Panc1 (cell line): ENCODE measurements at regions not wholly inside any gene's neighbourhood (a gene's known extent, or its start where the extent isn't known, plus 50 kb on each side); places are given as distances from the start of the nearest gene placed in this dataset.

Experiments
- POLR2AphosphoS5 ChIP-seq: IDR thresholded peaks from 2 replicates; pipeline ENCODE4 v1.6.1; 2012; ENCODE audit warnings: mild to moderate bottlenecking, low read depth, low read length, moderate library complexity
- SIN3A ChIP-seq: IDR thresholded peaks from 2 replicates; pipeline ENCODE4 v1.6.1; 2012; ENCODE audit warnings: low read depth, mild to moderate bottlenecking, low read length, moderate library complexity, borderline replicate concordance; ENCODE audit not compliant: insufficient read depth
- TCF7L2 ChIP-seq: IDR thresholded peaks from 2 replicates; pipeline ENCODE4 v1.6.1; 2011; ENCODE audit warnings: mild to moderate bottlenecking, low read depth, low read length, inconsistent platforms
- TF ChIP-seq, protein P1 (sequence below): fragments of 450-650 bp; IDR thresholded peaks from 2 replicates; pipeline ENCODE4 v1.5.1; 2017; ENCODE audit warnings: mild to moderate bottlenecking
- TF ChIP-seq, protein P2 (sequence below), 2 experiments: IDR thresholded peaks; 2 replicates each; pipeline ENCODE4 v1.6.1; 2011 to 2012; ENCODE audit warnings: low read depth in 2 of 2, control low read depth in 1 of 2, low read length in 1 of 2, mild to moderate bottlenecking in 1 of 2, moderate library complexity in 1 of 2; ENCODE audit not compliant: insufficient read depth in 1 of 2

DNA sequence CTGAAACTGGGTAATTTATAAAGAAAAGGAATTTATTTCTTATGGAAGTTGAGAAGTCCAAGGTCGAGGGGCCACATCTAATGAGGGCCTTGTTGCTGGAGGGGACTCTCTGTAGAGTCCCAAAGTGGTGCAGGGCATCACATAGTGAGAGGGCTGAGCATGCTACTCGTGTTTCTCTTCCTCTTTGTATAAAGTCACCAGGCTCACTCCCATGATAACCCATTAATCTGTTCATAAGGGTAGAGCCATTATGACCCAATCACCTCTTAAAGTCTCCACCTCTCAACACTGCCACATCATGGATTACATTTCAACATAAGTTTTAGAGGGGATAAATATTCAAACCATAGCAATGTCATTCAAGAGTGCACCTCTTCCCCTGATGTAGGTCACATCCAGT is 79.1 kb upstream of the ATP2B1 start:
- TF ChIP-seq, protein P1, sequence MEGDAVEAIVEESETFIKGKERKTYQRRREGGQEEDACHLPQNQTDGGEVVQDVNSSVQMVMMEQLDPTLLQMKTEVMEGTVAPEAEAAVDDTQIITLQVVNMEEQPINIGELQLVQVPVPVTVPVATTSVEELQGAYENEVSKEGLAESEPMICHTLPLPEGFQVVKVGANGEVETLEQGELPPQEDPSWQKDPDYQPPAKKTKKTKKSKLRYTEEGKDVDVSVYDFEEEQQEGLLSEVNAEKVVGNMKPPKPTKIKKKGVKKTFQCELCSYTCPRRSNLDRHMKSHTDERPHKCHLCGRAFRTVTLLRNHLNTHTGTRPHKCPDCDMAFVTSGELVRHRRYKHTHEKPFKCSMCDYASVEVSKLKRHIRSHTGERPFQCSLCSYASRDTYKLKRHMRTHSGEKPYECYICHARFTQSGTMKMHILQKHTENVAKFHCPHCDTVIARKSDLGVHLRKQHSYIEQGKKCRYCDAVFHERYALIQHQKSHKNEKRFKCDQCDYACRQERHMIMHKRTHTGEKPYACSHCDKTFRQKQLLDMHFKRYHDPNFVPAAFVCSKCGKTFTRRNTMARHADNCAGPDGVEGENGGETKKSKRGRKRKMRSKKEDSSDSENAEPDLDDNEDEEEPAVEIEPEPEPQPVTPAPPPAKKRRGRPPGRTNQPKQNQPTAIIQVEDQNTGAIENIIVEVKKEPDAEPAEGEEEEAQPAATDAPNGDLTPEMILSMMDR: no peak
- no peak for TF ChIP-seq POLR2AphosphoS5
- TF ChIP-seq, protein P2, sequence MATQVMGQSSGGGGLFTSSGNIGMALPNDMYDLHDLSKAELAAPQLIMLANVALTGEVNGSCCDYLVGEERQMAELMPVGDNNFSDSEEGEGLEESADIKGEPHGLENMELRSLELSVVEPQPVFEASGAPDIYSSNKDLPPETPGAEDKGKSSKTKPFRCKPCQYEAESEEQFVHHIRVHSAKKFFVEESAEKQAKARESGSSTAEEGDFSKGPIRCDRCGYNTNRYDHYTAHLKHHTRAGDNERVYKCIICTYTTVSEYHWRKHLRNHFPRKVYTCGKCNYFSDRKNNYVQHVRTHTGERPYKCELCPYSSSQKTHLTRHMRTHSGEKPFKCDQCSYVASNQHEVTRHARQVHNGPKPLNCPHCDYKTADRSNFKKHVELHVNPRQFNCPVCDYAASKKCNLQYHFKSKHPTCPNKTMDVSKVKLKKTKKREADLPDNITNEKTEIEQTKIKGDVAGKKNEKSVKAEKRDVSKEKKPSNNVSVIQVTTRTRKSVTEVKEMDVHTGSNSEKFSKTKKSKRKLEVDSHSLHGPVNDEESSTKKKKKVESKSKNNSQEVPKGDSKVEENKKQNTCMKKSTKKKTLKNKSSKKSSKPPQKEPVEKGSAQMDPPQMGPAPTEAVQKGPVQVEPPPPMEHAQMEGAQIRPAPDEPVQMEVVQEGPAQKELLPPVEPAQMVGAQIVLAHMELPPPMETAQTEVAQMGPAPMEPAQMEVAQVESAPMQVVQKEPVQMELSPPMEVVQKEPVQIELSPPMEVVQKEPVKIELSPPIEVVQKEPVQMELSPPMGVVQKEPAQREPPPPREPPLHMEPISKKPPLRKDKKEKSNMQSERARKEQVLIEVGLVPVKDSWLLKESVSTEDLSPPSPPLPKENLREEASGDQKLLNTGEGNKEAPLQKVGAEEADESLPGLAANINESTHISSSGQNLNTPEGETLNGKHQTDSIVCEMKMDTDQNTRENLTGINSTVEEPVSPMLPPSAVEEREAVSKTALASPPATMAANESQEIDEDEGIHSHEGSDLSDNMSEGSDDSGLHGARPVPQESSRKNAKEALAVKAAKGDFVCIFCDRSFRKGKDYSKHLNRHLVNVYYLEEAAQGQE (IDR thresholded peaks at IDR 0.05; ENCODE audit: insufficient read depth in 1 of 2, low read depth in 2 of 2, low read length in 1 of 2): no peak
- no peak for TF ChIP-seq SIN3A
- TF ChIP-seq TCF7L2: no peak
